GM12864 (cell line): ENCODE measurements at regions not wholly inside any gene's neighbourhood (a gene's known extent, or its start where the extent isn't known, plus 50 kb on each side); places are given as distances from the start of the nearest gene placed in this dataset.

Source experiments
- DNase-seq: peaks from one replicate; pipeline ENCODE4 v3.0.0-alpha.2; 2011; ENCODE audit warnings: low read depth
- H3K4me3 ChIP-seq: 2 replicates; pipeline ENCODE4 v1.5.1; 2011; ENCODE audit warnings: mild to moderate bottlenecking, low read depth, low read length, control low read depth
- CTCF ChIP-seq: IDR thresholded peaks from 2 replicates; pipeline ENCODE4 v1.5.1; 2011; ENCODE audit warnings: low read depth, mild to moderate bottlenecking, moderate library complexity, low read length, control low read depth, inconsistent platforms; ENCODE audit errors: missing control alignments

GRCh38 chr18:41599466-41599865 is 355.6 kb upstream of the PIK3C3 start:
- TF ChIP-seq CTCF = no peak
- no peak for DNase-seq
- H3K4me3 ChIP-seq = no peak overlapping the region

GRCh38 chr18:41594582-41594981 is 360.5 kb upstream of the PIK3C3 start:
- TF ChIP-seq CTCF = no peak
- no peak overlapping the region for H3K4me3 ChIP-seq
- no peak for DNase-seq

- no peak for TF ChIP-seq CTCF
- H3K4me3 ChIP-seq = no peak overlapping the region
- DNase-seq = no peak
Measured at GRCh38 chr18:41593171-41593675, 361.8 kb upstream of the PIK3C3 start.

GRCh38 chr18:41587976-41588375 is 367.1 kb upstream of the PIK3C3 start:
- H3K4me3 ChIP-seq = no peak overlapping the region
- DNase-seq = no peak
- TF ChIP-seq CTCF = no peak

- no peak overlapping the region for H3K4me3 ChIP-seq
- DNase-seq = no peak
- TF ChIP-seq CTCF = no peak
Measured at GRCh38 chr18:41585512-41585911, 369.5 kb upstream of the PIK3C3 start.

GRCh38 chr18:41579185-41579584 is 375.8 kb upstream of the PIK3C3 start:
- H3K4me3 ChIP-seq = no peak overlapping the region
- no peak for DNase-seq
- TF ChIP-seq CTCF = no peak

GRCh38 chr18:41577529-41577928 is 377.5 kb upstream of the PIK3C3 start:
- no peak for DNase-seq
- no peak overlapping the region for H3K4me3 ChIP-seq
- TF ChIP-seq CTCF = no peak
